ENCODE measurements at regions not wholly inside any gene's neighbourhood (a gene's known extent, or its start where the extent isn't known, plus 50 kb on each side); places are given as distances from the start of the nearest gene placed in this dataset.

DNA sequence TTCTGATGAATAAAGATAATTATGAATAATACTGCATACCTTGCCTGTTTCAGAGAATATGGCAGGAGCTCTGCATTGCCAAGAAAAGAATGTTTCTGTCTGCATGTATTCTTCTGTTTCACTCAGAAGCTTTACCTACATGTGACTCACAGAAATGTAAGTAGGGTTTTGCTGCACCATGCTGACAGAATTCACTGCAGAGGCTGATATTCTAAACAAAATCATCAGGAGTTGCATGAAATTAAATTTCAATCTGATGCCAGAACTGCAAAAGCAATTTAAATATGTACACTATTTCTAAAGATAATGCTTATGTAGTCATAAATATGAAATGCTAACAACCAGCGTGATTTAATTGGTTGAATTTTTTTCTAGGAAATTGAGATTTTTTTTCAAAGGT, 332.8 kb upstream of the FSHR start:
- FAIRE-seq: no peak
- H3K27me3 ChIP-seq (ENCODE audit: control insufficient read depth, insufficient read depth, low read length): no peaks in the 10 kb centered on the region
- H3K36me3 ChIP-seq (ENCODE audit: control insufficient read depth, insufficient read depth, low read length): no peaks in the 10 kb centered on the region
- no peak overlapping the region for H3K4me3 ChIP-seq (ENCODE audit: low read depth, low read length)
- DNase-seq (ENCODE audit: low read depth): no peak
- no peak for TF ChIP-seq CTCF (IDR thresholded peaks at IDR 0.05; ENCODE audit: insufficient read depth, low read length, severe bottlenecking)

DNA sequence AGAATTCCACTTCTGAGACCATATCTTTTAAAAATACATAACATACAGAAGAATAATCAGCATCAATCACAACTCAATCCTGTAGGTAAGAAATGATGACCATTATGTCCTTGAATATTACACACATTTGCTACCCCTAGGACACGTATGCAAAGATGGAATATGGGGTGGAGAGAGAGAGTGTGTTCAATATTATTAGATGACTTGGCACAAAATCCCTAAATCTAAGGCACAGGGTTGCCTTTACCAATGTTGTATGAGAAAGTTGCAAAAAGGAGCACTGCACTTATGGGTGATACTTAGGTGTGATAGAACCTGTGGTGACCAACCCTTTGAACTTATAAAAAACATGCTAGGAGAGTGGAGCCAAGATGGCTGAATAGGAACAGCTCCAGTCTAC, 326.2 kb upstream of the FSHR start:
- FAIRE-seq: no peak
- no peak for DNase-seq (ENCODE audit: low read depth)
- H3K4me3 ChIP-seq (ENCODE audit: low read depth, low read length): no peak overlapping the region
- H3K36me3 ChIP-seq (ENCODE audit: control insufficient read depth, insufficient read depth, low read length): no peaks in the 10 kb centered on the region
- H3K27me3 ChIP-seq (ENCODE audit: control insufficient read depth, insufficient read depth, low read length): no peaks in the 10 kb centered on the region
- TF ChIP-seq CTCF (IDR thresholded peaks at IDR 0.05; ENCODE audit: insufficient read depth, low read length, severe bottlenecking): no peak

DNA sequence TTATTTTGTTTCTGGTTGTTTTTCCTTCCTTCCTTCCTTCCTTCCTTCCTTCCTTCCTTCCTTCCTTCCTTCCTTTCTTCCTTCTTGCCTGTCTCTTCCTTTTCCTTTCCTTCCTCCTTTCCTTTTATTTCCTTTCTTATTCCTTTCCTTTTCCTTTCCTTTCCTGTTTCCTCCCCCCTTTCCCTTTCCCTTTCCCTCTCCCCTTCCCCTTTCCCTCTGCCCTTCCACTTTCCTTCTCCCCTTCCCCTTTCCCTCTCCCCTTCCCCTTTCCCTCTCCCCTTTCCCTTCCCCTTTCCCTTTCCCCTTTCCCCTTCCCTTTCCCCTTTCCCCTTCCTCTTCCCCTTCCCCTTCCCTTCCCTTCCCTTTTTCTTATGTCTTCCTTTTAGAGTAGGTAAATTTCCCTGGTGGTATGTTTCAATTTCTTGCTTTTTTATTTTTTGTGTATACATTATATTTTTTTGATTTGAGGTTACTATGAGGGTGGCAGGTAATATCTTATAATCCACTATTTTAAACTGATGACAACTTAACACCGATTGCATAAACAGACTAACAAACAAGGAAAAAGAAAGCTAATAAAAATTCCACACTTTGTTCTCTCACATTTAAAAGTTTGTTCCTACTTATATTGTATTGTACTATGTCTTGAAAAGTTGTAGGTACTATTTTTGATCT, 311.0 kb upstream of the FSHR start:
- no peak for FAIRE-seq
- H3K4me3 ChIP-seq (ENCODE audit: low read depth, low read length): no peak overlapping the region
- DNase-seq (ENCODE audit: low read depth): no peak
- no peaks in the 10 kb centered on the region for H3K36me3 ChIP-seq (ENCODE audit: control insufficient read depth, insufficient read depth, low read length)
- H3K27me3 ChIP-seq (ENCODE audit: control insufficient read depth, insufficient read depth, low read length): no peaks in the 10 kb centered on the region
- TF ChIP-seq CTCF (IDR thresholded peaks at IDR 0.05; ENCODE audit: insufficient read depth, low read length, severe bottlenecking): no peak

DNA sequence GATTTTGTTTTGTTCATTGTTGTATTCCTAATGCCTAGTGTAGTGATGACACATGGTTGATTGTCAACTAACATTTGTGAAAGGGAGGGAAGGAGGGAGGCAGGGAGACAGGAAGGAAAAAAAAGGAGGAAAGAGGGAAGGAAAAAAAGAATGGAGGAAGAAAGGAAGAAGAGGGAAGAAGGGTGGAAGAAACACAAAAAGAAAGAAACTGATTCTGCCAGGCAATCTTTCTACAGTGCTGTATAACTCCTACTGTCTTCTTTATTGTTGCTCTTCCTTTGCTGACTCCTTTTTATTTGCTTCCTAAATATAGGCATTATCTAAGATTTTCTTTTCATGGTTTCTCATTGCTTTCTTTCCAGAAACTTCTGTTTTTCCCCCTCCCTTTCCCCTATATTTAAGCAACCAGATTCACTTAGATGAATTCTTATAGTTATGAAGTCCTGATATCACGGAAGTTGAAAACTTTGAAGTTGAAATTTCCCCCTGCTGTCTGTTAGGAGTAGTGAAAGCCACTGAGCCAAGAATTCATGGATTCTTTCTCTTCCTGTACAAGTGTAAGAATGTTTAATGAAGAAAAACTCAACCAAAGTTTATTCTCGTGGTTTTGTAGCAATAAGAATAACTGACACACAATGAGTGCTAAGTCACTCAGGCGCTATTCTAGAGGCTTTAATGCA, 305.1 kb upstream of the FSHR start:
- no peak for TF ChIP-seq CTCF (IDR thresholded peaks at IDR 0.05; ENCODE audit: insufficient read depth, low read length, severe bottlenecking)
- no peak for DNase-seq (ENCODE audit: low read depth)
- H3K27me3 ChIP-seq (ENCODE audit: control insufficient read depth, insufficient read depth, low read length): no peaks in the 10 kb centered on the region
- no peak overlapping the region for H3K4me3 ChIP-seq (ENCODE audit: low read depth, low read length)
- no peak for FAIRE-seq
- H3K36me3 ChIP-seq (ENCODE audit: control insufficient read depth, insufficient read depth, low read length): no peaks in the 10 kb centered on the region

GRCh38 chr2:49444005-49444404, 289.7 kb upstream of the FSHR start:
- FAIRE-seq: no peak
- no peak for DNase-seq (ENCODE audit: low read depth)
- Histone ChIP-seq H3K4me3 (ENCODE audit: low read depth, low read length) (no peak overlapping the region), H3K27me3 (ENCODE audit: control insufficient read depth, insufficient read depth, low read length) (no peaks in the 10 kb centered on the region), H3K36me3 (ENCODE audit: control insufficient read depth, insufficient read depth, low read length) (no peaks in the 10 kb centered on the region)
- no peak for TF ChIP-seq CTCF (IDR thresholded peaks at IDR 0.05; ENCODE audit: insufficient read depth, low read length, severe bottlenecking)

Measured in bronchial epithelial cell (primary cell).